Keratinocyte (primary cell): ENCODE measurements at regions not wholly inside any gene's neighbourhood (a gene's known extent, or its start where the extent isn't known, plus 50 kb on each side); places are given as distances from the start of the nearest gene placed in this dataset.

Experiments
- DNase-seq: peaks from one replicate; pipeline ENCODE4 v3.0.0-alpha.2; 2011; ENCODE audit warnings: low read depth, missing footprints, low spot score
- FAIRE-seq: peaks from 2 replicates; lab custom pipeline; 2011; peaks lifted over from hg19 to GRCh38; lab: Jason Lieb, UNC
- H2AFZ ChIP-seq: 2 replicates; pipeline ENCODE4 v1.6.0; 2012; ENCODE audit warnings: low read length, control low read depth, inconsistent platforms; ENCODE audit not compliant: control insufficient read depth
- H3K27ac ChIP-seq: 2 replicates; pipeline ENCODE4 v1.5.1; 2011; ENCODE audit warnings: low read length; ENCODE audit not compliant: control insufficient read depth, insufficient read depth
- H3K27me3 ChIP-seq: 3 replicates; pipeline ENCODE4 v1.6.0; 2011; ENCODE audit warnings: low read length; ENCODE audit not compliant: control insufficient read depth, insufficient read depth; ENCODE audit errors: extremely low read depth
- H3K36me3 ChIP-seq, 2 experiments: 2 replicates in 1 of 2; 3 replicates in 1 of 2; pipeline ENCODE4 v1.5.1; 2011; ENCODE audit warnings: low read length in 2 of 2, mild to moderate bottlenecking in 1 of 2; ENCODE audit not compliant: control insufficient read depth in 2 of 2, insufficient read depth in 2 of 2; ENCODE audit errors: extremely low read depth in 1 of 2
- H3K4me1 ChIP-seq: 3 replicates; pipeline ENCODE4 v1.5.1; 2011; ENCODE audit warnings: low read length; ENCODE audit not compliant: control insufficient read depth, insufficient read depth; ENCODE audit errors: extremely low read depth
- H3K4me2 ChIP-seq: 3 replicates; pipeline ENCODE4 v1.6.0; 2011; ENCODE audit warnings: low read depth, low read length; ENCODE audit not compliant: control insufficient read depth, insufficient read depth; ENCODE audit errors: extremely low read depth
- H3K4me3 ChIP-seq, 3 experiments: fragments of 200-600 bp in 1 of 3; sonication (generic) in 1 of 3; 2 replicates in 2 of 3; 3 replicates in 1 of 3; pipeline ENCODE4 v1.5.1; 2011 to 2016; ENCODE audit warnings: low read length in 3 of 3, mild to moderate bottlenecking in 3 of 3, control low read depth in 2 of 3, inconsistent platforms in 1 of 3, low read depth in 1 of 3, mixed read lengths in 1 of 3, mixed run types in 1 of 3, moderate library complexity in 1 of 3; ENCODE audit not compliant: control insufficient read depth in 2 of 3, insufficient read depth in 2 of 3; ENCODE audit errors: extremely low read depth in 1 of 3
- H3K79me2 ChIP-seq: 2 replicates; pipeline ENCODE4 v1.6.0; 2012; ENCODE audit warnings: low read length; ENCODE audit not compliant: control insufficient read depth, insufficient read depth
- H3K9ac ChIP-seq: 3 replicates; pipeline ENCODE4 v1.6.0; 2011; ENCODE audit warnings: low read length; ENCODE audit not compliant: control insufficient read depth, insufficient read depth; ENCODE audit errors: extremely low read depth
- H3K9me1 ChIP-seq: 3 replicates; pipeline ENCODE4 v1.6.0; 2011; ENCODE audit warnings: low read length; ENCODE audit not compliant: control insufficient read depth, insufficient read depth; ENCODE audit errors: extremely low read depth
- H3K9me3 ChIP-seq: 2 replicates; pipeline ENCODE4 v1.5.1; 2012; ENCODE audit warnings: low read depth, low read length; ENCODE audit not compliant: control insufficient read depth
- H4K20me1 ChIP-seq: 3 replicates; pipeline ENCODE4 v1.6.0; 2011; ENCODE audit warnings: low read length; ENCODE audit not compliant: control insufficient read depth, insufficient read depth; ENCODE audit errors: extremely low read depth
- CTCF ChIP-seq, 3 experiments: IDR thresholded peaks in 1 of 3; conservative IDR thresholded peaks in 1 of 3; optimal IDR thresholded peaks in 1 of 3; 2 replicates in 2 of 3; 3 replicates in 1 of 3; pipeline versions ENCODE3 to v1.5.1; 2011; ENCODE audit warnings: low read length in 3 of 3, mild to moderate bottlenecking in 3 of 3, moderate library complexity in 2 of 3, control low read depth in 1 of 3, inconsistent platforms in 1 of 3; ENCODE audit not compliant: insufficient read depth in 2 of 3; ENCODE audit errors: extremely low read depth in 1 of 3
- EZH2 ChIP-seq: IDR thresholded peaks from one replicate; pipeline ENCODE4 v1.6.1; 2012; ENCODE audit warnings: inconsistent platforms, mild to moderate bottlenecking, low read length, moderate library complexity
- dilution Hi-C: fragments of 300-500 bp; cut with MboI; formaldehyde crosslinking; loops from one replicate; pipeline ENCODE4 v1.7.0; 2020; ENCODE audit warnings: low sequenced_read_pairs; ENCODE audit not compliant: extremely low pct_ligation_motif_present

GRCh38 chr6:11412616-11413015 lies 124.9 kb upstream of the TMEM170B start:
- Histone ChIP-seq H3K4me3 (no peak overlapping the region), H3K79me2 (no peaks in the 10 kb centered on the region), H3K36me3 (no peaks in the 10 kb centered on the region), H3K4me2 (no peak overlapping the region), H3K9ac (no peak overlapping the region), H3K9me3 (no peaks in the 10 kb centered on the region), H3K27ac (no peak overlapping the region), H2AFZ (no peak overlapping the region), H4K20me1 (no peaks in the 10 kb centered on the region), H3K27me3 (no peaks in the 10 kb centered on the region), H3K4me1 (peaks cover 19% of the 10 kb centered on the region), H3K9me1 (no peaks in the 10 kb centered on the region)
- DNase-seq (no peak), FAIRE-seq (no peak)
- dilution Hi-C loops = no loop called here
- TF ChIP-seq EZH2 = no peak
- no peak for TF ChIP-seq CTCF (optimal IDR thresholded peaks at IDR 0.05 in 1 of 3, IDR thresholded peaks at IDR 0.05 in 1 of 3, conservative IDR thresholded peaks at IDR 0.05 in 1 of 3; ENCODE audit: extremely low read depth in 1 of 3, insufficient read depth in 2 of 3, low read length in 3 of 3)

- no peaks in the 10 kb centered on the region for H3K9me3 ChIP-seq
- no peaks in the 10 kb centered on the region for H3K27me3 ChIP-seq
- H3K4me2 ChIP-seq = no peak overlapping the region
- no peaks in the 10 kb centered on the region for H3K9me1 ChIP-seq
- no peaks in the 10 kb centered on the region for H3K36me3 ChIP-seq
- dilution Hi-C loops = no loop called here
- no peaks in the 10 kb centered on the region for H3K79me2 ChIP-seq
- TF ChIP-seq CTCF (optimal IDR thresholded peaks at IDR 0.05 in 1 of 3, IDR thresholded peaks at IDR 0.05 in 1 of 3, conservative IDR thresholded peaks at IDR 0.05 in 1 of 3; ENCODE audit: extremely low read depth in 1 of 3, insufficient read depth in 2 of 3, low read length in 3 of 3) (no peak), EZH2 (no peak)
- H4K20me1 ChIP-seq = no peaks in the 10 kb centered on the region
- DNase-seq = no peak
- H3K9ac ChIP-seq = no peak overlapping the region
- peaks cover 19% of the 10 kb centered on the region for H3K4me1 ChIP-seq
- no peak overlapping the region for H3K4me3 ChIP-seq
- H3K27ac ChIP-seq = no peak overlapping the region
- H2AFZ ChIP-seq = no peak overlapping the region
- no peak for FAIRE-seq
Observed at GRCh38 chr6:11412011-11412424, 125.5 kb upstream of the TMEM170B start.
